ENCODE measurements at regions not wholly inside any gene's neighbourhood (a gene's known extent, or its start where the extent isn't known, plus 50 kb on each side); places are given as distances from the start of the nearest gene placed in this dataset.

- Histone ChIP-seq H2BK120ac (ENCODE audit: low read depth, low read length) (no peak overlapping the region), H3K9me3 (ENCODE audit: control insufficient read depth, low read length) (peaks cover 11% of the 10 kb centered on the region), H2BK5ac (ENCODE audit: low read depth, low read length, poor library complexity, severe bottlenecking) (no peak overlapping the region), H3K79me1 (replicated peaks; ENCODE audit: low read length, poor library complexity, severe bottlenecking) (no peaks in the 10 kb centered on the region), H3K14ac (ENCODE audit: low read length in 2 of 2) (no peak overlapping the region), H4K8ac (ENCODE audit: low read length) (no peak overlapping the region), H3K36me3 (ENCODE audit: control insufficient read depth in 1 of 2, insufficient read depth in 2 of 2, low read depth in 1 of 2, low read length in 2 of 2) (no peaks in the 10 kb centered on the region), H3K23ac (ENCODE audit: low read length in 2 of 2) (no peak overlapping the region), H3K4me2 (ENCODE audit: low read length, poor library complexity, severe bottlenecking) (no peak overlapping the region), H3K4me1 (ENCODE audit: control insufficient read depth, insufficient read depth, low read depth, low read length) (no peaks in the 10 kb centered on the region), H3K27ac (ENCODE audit: low read length, poor library complexity, severe bottlenecking) (no peak overlapping the region), H3K18ac (ENCODE audit: low read depth in 1 of 2, low read length in 2 of 2) (no peak overlapping the region), H2AK5ac (ENCODE audit: low read length, severe bottlenecking) (no peak overlapping the region), H2BK12ac (ENCODE audit: low read length in 2 of 2) (no peak overlapping the region), H3K4me3 (ENCODE audit: insufficient read depth in 1 of 2, low read depth in 1 of 2, low read length in 2 of 2) (no peak overlapping the region), H4K91ac (ENCODE audit: low read length) (no peak overlapping the region), H3K4ac (ENCODE audit: low read depth in 1 of 2, low read length in 2 of 2) (no peak overlapping the region), H2AFZ (ENCODE audit: low read depth, low read length) (no peak overlapping the region), H3K27me3 (ENCODE audit: control insufficient read depth in 1 of 2, insufficient read depth in 1 of 2, low read length in 2 of 2) (no peaks in the 10 kb centered on the region), H3K9ac (ENCODE audit: low read length) (no peak overlapping the region), H2BK15ac (ENCODE audit: low read depth, poor library complexity, severe bottlenecking) (no peak overlapping the region)
- 90% methylated on average over 8 of the region's 9 CpGs for whole genome bisulfite sequencing
- DNase-seq, result no peak
Observed at GRCh38 chr2:8374782-8375181, 307.1 kb upstream of the ID2 start.

GRCh38 chr2:8376603-8377410 is 305.0 kb upstream of the ID2 start:
- H3K4me2 ChIP-seq (ENCODE audit: low read length, poor library complexity, severe bottlenecking), result no peak overlapping the region
- 98% methylated on average over 10 of the region's 11 CpGs for WGBS

GRCh38 chr2:8378016-8378810 is 303.6 kb upstream of the ID2 start:
- Histone ChIP-seq H2BK5ac (ENCODE audit: low read depth, low read length, poor library complexity, severe bottlenecking) (no peak overlapping the region), H3K27ac (ENCODE audit: low read length, poor library complexity, severe bottlenecking) (no peak overlapping the region), H3K9ac (ENCODE audit: low read length) (no peak overlapping the region), H2BK15ac (ENCODE audit: low read depth, poor library complexity, severe bottlenecking) (no peak overlapping the region), H3K79me1 (replicated peaks; ENCODE audit: low read length, poor library complexity, severe bottlenecking) (no peaks in the 10 kb centered on the region), H3K4me3 (ENCODE audit: insufficient read depth in 1 of 2, low read depth in 1 of 2, low read length in 2 of 2) (no peak overlapping the region), H2AFZ (ENCODE audit: low read depth, low read length) (no peak overlapping the region), H2BK120ac (ENCODE audit: low read depth, low read length) (no peak overlapping the region), H3K4me2 (ENCODE audit: low read length, poor library complexity, severe bottlenecking) (no peak overlapping the region), H3K18ac (ENCODE audit: low read depth in 1 of 2, low read length in 2 of 2) (no peak overlapping the region), H2AK5ac (ENCODE audit: low read length, severe bottlenecking) (no peak overlapping the region), H3K23ac (ENCODE audit: low read length in 2 of 2) (no peak overlapping the region), H3K9me3 (ENCODE audit: control insufficient read depth, low read length) (peaks cover 3% of the 10 kb centered on the region), H3K36me3 (ENCODE audit: control insufficient read depth in 1 of 2, insufficient read depth in 2 of 2, low read depth in 1 of 2, low read length in 2 of 2) (no peaks in the 10 kb centered on the region), H4K8ac (ENCODE audit: low read length) (no peak overlapping the region), H2BK12ac (ENCODE audit: low read length in 2 of 2) (no peak overlapping the region), H3K4ac (ENCODE audit: low read depth in 1 of 2, low read length in 2 of 2) (no peak overlapping the region), H3K27me3 (ENCODE audit: control insufficient read depth in 1 of 2, insufficient read depth in 1 of 2, low read length in 2 of 2) (no peaks in the 10 kb centered on the region), H3K4me1 (ENCODE audit: control insufficient read depth, insufficient read depth, low read depth, low read length) (no peaks in the 10 kb centered on the region), H3K14ac (ENCODE audit: low read length in 2 of 2) (no peak overlapping the region), H4K91ac (ENCODE audit: low read length) (no peak overlapping the region)
- 96% methylated on average over 7 of the region's 9 CpGs for WGBS
- no peak for DNase-seq

More at GRCh38 chr2:8376603-8377410, 305.0 kb upstream of the ID2 start:
- Histone ChIP-seq H3K79me1 (replicated peaks; ENCODE audit: low read length, poor library complexity, severe bottlenecking) (no peaks in the 10 kb centered on the region), H2AFZ (ENCODE audit: low read depth, low read length) (no peak overlapping the region), H3K4me3 (ENCODE audit: insufficient read depth in 1 of 2, low read depth in 1 of 2, low read length in 2 of 2) (no peak overlapping the region), H2BK12ac (ENCODE audit: low read length in 2 of 2) (no peak overlapping the region), H2BK15ac (ENCODE audit: low read depth, poor library complexity, severe bottlenecking) (no peak overlapping the region), H3K9ac (ENCODE audit: low read length) (no peak overlapping the region), H3K4me1 (ENCODE audit: control insufficient read depth, insufficient read depth, low read depth, low read length) (no peaks in the 10 kb centered on the region), H2BK5ac (ENCODE audit: low read depth, low read length, poor library complexity, severe bottlenecking) (no peak overlapping the region), H3K9me3 (ENCODE audit: control insufficient read depth, low read length) (peaks cover 11% of the 10 kb centered on the region), H3K27me3 (ENCODE audit: control insufficient read depth in 1 of 2, insufficient read depth in 1 of 2, low read length in 2 of 2) (no peaks in the 10 kb centered on the region), H3K36me3 (ENCODE audit: control insufficient read depth in 1 of 2, insufficient read depth in 2 of 2, low read depth in 1 of 2, low read length in 2 of 2) (no peaks in the 10 kb centered on the region), H3K27ac (ENCODE audit: low read length, poor library complexity, severe bottlenecking) (no peak overlapping the region), H3K4ac (ENCODE audit: low read depth in 1 of 2, low read length in 2 of 2) (no peak overlapping the region), H3K14ac (ENCODE audit: low read length in 2 of 2) (no peak overlapping the region), H3K18ac (ENCODE audit: low read depth in 1 of 2, low read length in 2 of 2) (no peak overlapping the region), H4K8ac (ENCODE audit: low read length) (no peak overlapping the region), H2BK120ac (ENCODE audit: low read depth, low read length) (no peak overlapping the region), H3K23ac (ENCODE audit: low read length in 2 of 2) (no peak overlapping the region), H4K91ac (ENCODE audit: low read length) (no peak overlapping the region), H2AK5ac (ENCODE audit: low read length, severe bottlenecking) (no peak overlapping the region)
- no peak for DNase-seq

GRCh38 chr2:8379128-8379527 is 302.7 kb upstream of the ID2 start:
- Histone ChIP-seq H3K36me3 (ENCODE audit: control insufficient read depth in 1 of 2, insufficient read depth in 2 of 2, low read depth in 1 of 2, low read length in 2 of 2) (no peaks in the 10 kb centered on the region), H2BK12ac (ENCODE audit: low read length in 2 of 2) (no peak overlapping the region), H3K4me2 (ENCODE audit: low read length, poor library complexity, severe bottlenecking) (no peak overlapping the region), H2AFZ (ENCODE audit: low read depth, low read length) (no peak overlapping the region), H3K9me3 (ENCODE audit: control insufficient read depth, low read length) (no peaks in the 10 kb centered on the region), H3K9ac (ENCODE audit: low read length) (no peak overlapping the region), H3K4me1 (ENCODE audit: control insufficient read depth, insufficient read depth, low read depth, low read length) (no peaks in the 10 kb centered on the region), H2BK120ac (ENCODE audit: low read depth, low read length) (no peak overlapping the region), H4K8ac (ENCODE audit: low read length) (no peak overlapping the region), H2BK15ac (ENCODE audit: low read depth, poor library complexity, severe bottlenecking) (no peak overlapping the region), H3K23ac (ENCODE audit: low read length in 2 of 2) (no peak overlapping the region), H3K4me3 (ENCODE audit: insufficient read depth in 1 of 2, low read depth in 1 of 2, low read length in 2 of 2) (no peak overlapping the region), H3K27ac (ENCODE audit: low read length, poor library complexity, severe bottlenecking) (no peak overlapping the region), H2AK5ac (ENCODE audit: low read length, severe bottlenecking) (no peak overlapping the region), H4K91ac (ENCODE audit: low read length) (no peak overlapping the region), H3K27me3 (ENCODE audit: control insufficient read depth in 1 of 2, insufficient read depth in 1 of 2, low read length in 2 of 2) (no peaks in the 10 kb centered on the region), H3K18ac (ENCODE audit: low read depth in 1 of 2, low read length in 2 of 2) (no peak overlapping the region), H3K79me1 (replicated peaks; ENCODE audit: low read length, poor library complexity, severe bottlenecking) (no peaks in the 10 kb centered on the region), H3K14ac (ENCODE audit: low read length in 2 of 2) (no peak overlapping the region), H3K4ac (ENCODE audit: low read depth in 1 of 2, low read length in 2 of 2) (no peak overlapping the region), H2BK5ac (ENCODE audit: low read depth, low read length, poor library complexity, severe bottlenecking) (no peak overlapping the region)
- WGBS, result 91% methylated on average over 6 of the region's 8 CpGs
- DNase-seq, result no peak

Data from mesenchymal stem cell (in vitro differentiated cells and primary cell).